Hematopoietic multipotent progenitor cell treated with erythropoietin and hydrocortisone succinate and interleukin-3 and kit ligand, for 15 days (in vitro differentiated cells): ENCODE measurements at regions not wholly inside any gene's neighbourhood (a gene's known extent, or its start where the extent isn't known, plus 50 kb on each side); places are given as distances from the start of the nearest gene placed in this dataset.

Experiments used
- DNase-seq: peaks from one replicate; pipeline ENCODE4 v3.0.0-alpha.2; 2015; ENCODE audit warnings: low spot score

DNA sequence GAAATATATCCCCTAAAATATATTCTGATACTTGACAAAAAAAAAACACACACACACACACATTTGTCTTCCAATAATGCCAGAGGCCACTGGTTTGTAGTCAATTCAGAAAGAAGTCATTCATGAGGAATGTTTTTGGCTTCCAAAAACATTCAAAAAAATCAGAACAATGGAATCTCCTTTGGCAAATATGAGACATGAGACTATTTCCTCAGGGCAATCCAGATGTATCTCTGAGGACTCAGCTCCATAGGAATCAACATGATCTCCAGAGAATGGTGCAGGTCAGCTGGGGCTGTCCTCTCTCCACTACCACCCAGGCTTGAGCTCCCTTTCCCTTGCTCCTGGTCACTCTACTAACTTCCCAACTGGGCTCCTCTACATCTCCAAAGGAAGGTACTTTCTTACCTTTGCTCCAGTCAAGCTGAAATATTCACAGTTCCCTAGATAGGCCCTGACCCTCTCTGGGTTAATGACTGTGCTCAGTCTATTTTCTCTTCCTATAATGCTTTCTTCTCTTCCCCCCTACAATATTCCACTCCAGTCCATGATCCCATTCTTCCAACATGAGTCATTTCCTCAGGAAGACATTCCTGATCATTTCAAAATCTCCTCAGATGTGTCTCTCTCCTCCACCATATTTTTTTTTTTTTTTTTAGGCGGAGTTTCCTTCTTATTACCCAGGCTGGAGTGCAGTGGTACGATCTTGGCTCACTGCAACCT lies 145.3 kb downstream of the C1D start:
- DNase-seq: no peak

DNA sequence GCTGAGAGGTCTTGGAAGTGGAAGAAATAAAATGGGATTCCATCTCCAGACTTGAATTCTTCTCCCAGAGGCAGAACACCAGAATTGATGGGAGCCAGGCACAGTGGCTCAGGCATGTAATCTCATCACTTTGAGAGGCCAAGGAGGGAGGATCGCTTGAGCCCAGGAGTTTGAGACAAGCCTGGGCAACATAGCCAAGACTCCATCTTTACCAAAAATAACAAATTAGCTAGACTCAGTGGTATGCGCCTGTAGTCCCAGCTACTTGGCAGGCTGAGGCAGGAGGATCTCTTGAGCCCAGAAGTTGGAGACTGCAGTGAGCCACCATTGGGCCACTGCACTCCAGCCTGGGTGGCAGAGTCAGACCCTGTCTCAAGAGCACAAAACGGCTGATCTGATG lies 144.3 kb downstream of the C1D start:
- no peak for DNase-seq

DNA sequence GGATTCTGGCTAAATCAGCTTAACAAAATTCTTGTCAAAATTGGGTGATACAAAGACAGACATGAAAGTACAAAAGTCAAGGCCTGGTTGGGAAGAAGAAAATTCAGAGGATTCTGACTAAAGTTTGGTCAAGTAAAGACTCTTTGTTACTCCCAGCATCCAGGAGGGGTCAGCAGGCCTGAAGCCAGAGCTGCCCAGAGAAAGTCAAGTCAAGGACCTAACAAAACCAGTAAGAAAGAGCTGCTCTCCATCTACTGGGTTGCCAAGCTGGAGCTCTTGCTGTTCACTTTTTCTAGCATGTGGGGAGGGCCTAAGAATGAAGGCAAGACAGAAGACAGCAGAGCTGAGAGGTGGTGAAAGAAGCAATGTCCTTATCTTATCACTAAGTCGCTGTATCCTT lies 143.3 kb downstream of the C1D start:
- DNase-seq: no peak

DNA sequence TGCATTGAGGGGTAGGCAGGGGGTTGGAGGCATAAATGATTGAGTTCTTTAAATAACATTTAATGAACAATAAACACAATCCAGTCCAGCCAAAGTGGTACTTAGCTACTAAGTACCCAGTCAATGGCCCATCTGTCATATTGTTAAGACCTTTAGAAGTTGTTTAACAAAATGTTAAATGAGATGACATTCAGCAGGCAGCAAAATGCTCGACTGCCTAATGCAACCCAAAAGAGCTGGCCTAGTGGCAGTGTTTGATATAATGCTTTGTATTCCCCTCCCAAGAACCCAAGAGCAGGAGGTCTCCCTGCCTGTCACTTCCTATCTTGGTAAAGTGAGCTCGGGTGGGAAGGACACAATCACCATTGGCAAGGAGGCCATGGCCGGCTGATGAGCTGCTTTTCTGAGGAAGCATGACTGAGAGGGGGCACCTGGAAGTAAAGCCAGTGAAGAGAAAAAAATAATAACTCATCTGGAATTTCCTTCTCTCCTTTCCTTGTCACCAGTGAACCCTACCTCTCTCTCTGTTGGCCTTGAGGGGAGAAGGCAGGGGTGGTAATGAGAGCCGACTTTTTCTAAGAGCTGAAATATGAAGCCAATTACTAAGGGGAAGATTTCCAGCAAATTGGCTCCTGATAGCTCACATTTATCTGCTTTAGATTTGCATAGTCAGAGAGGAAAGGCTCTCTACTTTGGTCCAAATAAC lies 140.6 kb downstream of the C1D start:
- DNase-seq: no peak

DNA sequence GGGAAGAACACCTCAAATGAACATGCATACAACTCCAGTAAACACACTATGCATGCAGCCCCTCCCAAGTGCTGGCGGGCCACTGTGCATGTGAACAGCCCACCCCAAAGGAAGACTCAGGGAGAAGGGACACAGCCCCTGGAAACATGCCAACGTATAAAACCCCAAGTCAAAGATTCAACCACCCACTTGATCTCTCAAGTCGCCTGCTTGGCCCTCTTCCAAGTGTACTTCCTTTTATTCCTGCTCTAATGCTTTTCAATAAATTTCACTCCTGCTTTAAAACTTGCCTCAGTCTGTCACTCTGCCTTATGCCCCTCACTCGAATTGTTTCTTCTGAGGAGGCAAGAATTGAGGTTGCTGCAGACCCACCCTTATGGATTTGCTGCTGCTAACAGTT lies 139.1 kb downstream of the C1D start:
- no peak for DNase-seq

DNA sequence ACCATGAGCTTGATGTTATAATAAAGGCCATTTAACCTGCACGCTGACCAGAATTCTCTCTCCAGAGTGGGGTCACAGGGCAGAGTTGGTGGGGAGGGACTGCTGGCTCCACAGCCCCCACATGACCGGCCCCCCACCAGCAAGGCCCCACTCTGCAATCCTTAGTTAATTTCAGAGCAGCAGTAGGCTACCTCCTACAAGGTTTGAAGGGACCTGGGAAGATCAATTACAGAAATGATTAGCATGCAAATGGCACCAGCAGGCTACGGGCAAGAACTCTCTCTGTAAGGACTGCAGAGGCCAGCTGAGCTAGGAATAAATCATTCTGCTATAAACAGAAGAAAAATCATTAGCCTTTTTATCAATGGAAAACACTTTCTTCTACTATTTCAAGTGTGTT lies 135.3 kb downstream of the C1D start:
- DNase-seq: no peak

DNA sequence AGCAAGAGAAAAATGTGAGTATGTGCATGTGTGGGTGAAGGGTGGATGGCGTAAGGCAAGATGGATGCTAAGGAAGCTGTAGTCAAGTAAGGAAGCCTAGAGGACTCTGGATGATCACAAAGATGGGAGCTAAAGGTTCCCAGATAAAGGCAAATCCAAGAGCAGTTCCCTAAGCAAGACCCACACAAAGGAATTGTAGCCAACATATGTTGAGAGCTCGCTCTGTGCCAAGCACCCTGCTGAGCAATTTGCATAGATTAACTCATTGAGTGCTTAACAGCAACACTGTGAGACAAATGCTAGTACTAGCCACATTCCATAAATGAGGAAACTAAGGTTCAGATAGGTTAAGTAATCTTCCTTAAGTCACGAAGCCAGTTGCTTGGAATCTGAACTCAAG lies 132.6 kb downstream of the C1D start:
- DNase-seq: no peak

DNA sequence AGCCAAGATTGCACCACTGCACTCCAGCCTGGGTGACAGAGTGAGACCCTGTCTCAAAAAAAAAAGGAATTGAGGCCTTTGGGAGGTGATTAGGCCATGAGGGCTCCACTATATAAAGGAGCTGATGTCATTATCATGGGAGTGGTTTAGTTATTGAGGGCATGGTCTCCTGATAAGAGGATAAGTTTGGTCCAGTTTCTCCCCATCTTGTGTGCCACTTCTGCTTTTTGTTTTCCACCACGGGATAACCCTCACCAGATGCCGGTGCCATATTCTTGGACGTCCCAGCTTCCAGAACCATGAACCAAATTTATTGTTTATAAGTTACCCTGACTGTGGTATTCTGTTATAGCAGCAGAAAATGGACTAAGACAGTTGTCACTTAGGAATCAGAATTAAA lies 125.8 kb downstream of the C1D start:
- DNase-seq: no peak

DNA sequence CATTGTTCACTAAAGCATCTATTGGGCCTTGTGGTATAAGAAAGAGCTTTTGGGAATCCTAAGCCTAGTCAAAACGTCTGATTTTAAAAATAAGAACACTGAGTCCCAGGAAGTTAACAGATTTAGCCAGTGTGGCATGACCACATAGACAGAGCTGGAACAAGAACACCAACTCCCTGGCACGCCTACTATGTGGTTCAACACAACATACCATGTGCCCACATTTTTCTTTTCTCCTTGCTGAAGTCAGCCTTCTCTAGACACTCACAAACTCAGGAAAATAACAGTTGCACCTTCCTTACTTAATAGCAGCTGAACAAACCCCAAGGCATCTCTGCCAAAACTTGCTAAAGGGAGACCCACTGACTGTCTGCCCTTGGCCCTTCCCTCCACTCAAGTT lies 124.8 kb downstream of the C1D start:
- no peak for DNase-seq

DNA sequence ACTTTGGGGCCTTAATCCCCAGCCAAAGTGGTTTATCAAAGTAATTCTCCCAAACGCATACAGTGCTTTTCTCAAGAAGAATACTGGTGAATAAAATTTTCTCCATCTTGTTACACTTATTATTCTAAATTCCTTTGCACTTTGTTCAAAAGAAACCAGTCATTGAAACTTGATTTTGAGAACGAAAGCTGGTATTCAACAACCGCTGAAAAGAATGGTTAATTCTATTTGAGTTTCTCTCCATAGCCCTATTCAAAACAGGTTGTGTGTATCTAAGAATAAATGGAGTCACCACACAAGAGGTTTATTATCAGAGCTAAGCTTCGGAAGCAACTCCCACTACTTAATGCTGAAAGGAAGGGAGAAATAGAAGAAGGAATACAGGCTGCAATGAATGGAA lies 117.7 kb downstream of the C1D start:
- no peak for DNase-seq

DNA sequence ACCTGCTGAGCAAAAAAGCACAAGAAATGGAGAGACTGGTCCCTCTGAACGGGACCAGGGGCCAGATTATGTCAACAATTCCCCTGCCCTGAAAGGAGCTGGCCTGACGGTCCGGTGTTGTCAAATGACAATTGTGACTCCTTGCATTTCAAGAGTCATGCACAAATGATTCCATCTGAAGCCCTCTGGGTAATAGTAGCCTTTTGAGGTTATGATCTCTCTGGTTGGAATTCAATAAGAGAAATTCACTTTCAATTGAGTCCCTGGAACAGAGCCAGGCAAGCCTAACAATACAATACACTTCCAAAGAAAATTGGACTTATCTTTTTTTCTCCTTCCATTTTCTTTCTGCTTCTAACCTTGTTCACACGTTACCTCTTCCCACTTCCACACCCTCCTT lies 116.9 kb downstream of the C1D start:
- no peak for DNase-seq

DNA sequence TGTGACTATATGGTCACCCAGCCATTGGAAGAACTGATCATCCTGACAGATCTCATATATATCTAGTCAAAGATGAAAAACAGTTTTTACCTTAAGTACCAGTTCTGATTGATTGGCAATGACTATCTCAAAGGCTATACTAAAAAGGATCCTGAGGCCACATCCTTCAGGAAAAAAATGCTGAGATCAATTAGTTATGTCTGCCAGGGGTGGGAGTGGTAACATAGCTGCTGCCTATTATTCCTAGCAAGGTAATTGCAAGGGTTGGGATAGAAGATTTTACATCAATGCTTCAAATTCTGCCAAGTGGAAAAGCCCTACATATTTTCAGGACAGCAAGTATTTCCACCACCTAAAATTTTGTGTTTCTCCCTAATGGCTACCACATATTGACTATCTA lies 114.7 kb downstream of the C1D start:
- no peak for DNase-seq

DNA sequence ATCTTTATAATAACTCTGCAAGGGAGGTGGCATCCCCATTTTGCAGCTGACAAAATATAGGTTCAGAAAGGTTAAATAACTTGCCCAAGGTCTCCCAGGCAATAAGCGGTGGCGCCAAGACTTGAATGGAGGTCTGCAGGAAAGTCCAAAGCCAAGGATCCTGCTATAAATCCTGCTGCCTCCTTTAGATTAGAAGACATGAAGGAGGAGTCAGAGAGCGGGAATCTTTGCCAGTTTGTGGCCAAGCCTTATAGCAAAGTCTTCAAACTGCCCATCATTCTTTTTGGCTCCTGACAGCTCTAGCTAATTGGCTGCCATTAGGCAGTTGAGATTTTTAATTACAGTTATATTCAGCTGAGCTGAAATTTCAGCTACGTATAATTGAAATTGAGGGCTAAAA lies 114.3 kb downstream of the C1D start:
- no peak for DNase-seq

DNA sequence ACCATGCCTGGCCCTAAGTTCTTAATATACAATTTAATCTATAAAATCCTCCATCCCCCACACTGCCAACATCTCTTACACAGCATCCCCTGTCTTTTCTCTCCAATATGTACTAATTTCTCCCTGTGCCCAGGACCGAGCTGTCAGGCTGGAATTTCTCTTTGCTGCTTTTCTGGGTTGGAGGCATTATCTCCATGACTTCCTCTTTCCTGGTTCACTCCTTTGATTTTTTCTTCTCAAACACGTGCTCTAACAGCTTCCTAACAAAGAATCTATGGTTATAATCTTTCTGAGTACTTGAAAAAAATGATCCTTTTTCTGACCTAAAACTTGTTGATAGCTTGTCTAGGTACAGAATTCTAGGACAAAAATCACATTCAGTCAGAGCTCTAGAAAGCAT lies 112.8 kb downstream of the C1D start:
- DNase-seq: no peak

DNA sequence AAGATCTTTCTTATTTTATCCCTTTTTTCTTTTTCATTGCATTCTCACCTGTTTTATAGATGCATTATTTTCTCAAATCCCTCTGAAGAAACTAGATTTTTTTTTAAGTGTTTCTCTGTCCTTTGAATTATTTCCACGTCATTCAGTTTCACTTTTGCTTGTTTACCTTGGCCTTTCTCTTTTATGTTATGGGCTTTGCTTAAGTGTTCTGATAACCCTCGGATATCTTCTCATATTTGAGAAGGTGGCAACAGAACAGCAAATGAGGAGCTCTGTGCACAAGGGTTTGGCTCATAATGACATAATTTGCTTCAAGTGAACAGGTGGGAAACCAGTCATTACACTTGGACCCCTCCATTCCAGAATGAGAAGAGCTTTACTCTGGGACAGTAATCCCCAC lies 111.9 kb downstream of the C1D start:
- DNase-seq: no peak

DNA sequence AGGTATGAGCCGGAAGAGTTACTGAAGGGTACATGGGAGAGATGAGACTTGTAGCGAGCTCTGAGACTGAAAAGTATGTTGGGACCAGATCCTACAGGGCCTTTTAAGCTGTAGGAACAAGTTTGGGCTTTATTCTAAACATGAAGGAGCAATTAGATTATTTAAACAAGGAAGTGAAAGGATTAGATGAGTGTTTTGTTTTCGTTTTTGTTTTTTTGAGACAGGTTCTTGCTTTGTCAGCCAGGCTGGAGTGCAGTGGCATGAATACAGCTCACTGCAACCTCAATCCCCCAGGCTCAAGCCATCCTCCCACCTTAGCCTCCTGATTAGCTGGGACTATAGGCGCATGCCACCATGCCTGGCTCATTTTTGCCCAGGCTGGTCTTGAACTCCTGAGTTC lies 110.7 kb downstream of the C1D start:
- DNase-seq: no peak

DNA sequence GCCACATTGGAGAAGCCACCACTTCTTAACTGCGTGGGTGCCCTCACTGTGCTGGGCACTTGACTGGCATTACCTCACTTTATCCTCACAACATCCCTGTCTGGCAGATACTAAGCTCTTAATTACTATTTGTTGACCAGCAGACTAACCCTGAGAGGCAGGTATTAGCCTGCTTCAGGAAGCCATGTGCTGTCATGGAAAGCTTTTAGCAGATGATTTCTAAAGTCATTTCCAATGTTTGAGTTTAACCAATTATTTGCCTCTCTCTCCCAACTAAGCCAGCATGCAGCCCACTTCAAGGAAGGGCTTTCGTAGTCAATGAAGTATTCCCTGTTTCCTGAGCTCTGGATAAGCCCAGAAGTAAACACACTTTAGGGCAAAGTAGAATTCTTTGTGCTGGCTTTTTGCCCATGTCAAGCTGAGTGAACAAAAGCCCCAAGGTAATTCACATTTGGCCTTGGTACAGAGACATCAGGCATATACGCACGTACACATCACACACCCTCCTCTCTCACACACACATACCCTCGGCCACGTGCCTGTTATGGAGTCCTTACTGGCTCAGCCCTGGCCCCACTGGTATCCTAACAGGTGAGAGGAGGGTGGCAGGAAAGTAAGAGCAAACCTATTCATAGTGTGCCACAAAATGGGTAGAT lies 108.6 kb downstream of the C1D start:
- no peak for DNase-seq

DNA sequence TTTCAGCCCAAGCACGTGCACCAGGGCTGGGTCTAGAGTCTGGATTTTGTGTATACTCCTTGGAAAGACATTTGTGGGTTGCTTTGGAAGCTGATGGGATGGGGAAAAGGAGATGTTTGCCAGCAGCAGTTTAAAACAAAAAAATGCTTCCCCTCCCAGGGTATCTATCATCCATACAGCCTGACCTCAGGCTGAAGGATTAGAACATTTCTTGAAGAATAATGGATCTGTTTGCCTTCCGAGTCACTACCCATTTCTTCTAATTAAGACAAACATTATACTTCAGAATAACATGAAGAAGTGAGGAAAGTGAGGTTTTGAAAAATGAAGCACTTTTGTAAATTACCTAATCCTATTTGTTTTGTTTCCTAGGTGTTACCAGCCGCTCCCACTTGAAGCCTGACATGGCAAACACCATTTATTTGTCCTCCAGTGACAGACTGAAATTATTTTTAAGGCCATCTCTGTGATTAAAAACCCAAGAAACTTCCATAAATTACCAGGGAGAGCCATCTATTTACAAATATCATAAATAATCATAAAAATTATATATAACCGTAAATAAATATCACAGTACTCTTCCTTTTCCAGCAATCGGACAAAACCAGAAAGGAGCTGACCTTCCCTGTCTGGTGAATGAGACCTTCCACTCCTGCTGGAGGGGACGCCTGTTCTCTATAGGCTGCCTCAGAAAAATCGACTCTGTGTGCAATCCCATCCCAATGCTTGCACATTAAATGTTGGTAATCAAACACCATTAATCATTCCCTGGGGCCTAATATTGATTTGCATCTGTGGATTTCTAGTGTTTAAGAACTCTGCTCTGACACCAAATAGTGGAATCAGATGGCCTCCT lies 106.8 kb downstream of the C1D start:
- no peak for DNase-seq

DNA sequence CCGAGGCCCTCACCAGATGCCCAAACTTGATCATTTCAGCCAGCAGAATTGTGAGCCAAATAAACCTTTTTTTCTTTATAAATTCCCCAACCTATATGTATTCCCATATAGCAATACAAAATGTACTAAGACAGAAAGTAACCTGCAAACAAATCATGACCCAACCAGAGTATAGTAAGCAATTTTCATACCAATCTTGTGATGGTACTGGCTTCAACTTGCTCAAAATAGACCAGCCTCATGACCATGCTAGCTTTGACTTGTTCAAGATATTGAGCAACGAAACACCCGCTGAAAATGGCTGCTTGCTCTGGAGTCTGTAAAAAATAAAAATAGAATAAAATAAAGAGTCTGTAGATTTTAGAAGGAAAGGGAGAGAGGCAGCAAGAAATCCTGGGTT lies 97.6 kb downstream of the C1D start:
- no peak for DNase-seq

DNA sequence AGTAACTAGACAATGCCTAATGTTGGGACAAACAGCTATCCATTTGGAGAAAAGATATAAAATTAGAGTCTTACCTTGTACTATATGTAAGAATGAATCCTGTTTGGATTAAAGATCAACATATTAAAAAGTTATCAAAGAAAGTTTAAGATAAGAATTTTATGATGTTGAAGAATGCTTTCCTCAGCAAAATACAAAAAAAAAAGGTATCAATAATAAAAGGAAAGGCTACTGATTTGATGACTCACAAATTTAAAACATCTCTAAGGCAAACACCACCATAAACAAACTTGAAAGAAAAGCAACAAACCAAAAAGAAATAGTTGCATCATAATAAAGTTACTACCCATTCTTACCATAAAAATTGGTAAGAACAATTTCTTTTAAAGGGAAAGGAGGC lies 92.7 kb downstream of the C1D start:
- DNase-seq: no peak

DNA sequence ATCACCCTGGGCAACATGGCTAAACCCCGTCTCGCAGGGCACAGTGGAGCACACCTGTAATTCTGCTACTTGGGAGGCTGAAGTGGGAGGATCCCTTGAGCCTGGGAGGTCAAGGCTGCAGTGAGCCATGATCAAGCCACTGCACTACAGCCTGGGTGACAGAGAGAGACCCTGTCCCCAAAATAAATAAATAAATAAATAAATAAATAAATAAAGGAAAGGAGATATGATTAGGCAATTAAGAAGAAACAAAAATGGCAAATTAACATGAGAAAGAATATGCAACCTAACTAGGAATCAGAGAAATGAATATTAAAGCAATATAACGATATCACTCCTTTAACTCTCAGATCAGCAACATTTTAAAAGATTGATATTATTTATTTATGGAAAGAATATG lies 92.3 kb downstream of the C1D start:
- no peak for DNase-seq

DNA sequence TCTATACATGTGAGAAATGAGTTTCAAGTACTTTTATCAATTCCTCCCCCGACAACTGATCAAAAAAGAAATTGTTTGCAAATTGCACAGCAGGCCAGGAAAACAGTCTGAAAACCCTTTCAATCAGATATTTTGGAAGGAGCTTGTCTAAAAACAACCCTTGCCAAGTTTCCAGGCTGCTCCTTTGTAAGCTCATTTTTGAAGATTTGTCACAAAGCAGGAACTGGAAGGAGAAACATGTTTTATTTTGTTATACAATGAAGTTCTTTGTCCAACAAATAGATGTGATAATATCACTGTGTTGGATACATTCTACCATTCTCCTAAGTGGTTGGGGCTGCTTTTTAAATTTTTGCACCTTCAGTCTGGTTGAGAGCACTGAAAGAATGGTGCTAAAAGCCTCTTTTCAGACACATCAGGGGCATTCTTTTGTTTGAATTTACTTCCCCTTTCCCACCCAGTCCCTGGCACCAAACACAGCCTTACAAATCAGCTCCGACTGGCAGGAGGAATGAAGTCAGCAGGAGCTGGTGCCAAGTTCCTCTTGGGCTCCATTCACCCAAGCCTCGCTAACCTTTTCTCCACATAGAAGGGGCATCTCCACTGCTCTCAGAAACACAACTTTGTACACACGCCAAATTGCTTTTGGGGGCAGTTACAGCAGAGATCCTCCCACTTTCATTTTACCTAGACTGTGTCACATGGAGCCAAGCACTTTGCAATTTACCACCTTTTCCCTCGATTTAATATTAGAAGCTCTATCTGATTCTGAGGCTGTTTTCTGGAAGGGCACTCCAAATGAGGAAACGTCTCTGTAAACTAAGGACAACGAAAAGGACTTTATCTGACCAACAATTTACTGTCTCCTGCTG lies 88.0 kb downstream of the C1D start:
- DNase-seq: no peak
